OCI-LY3 (cell line): ENCODE measurements at regions not wholly inside any gene's neighbourhood (a gene's known extent, or its start where the extent isn't known, plus 50 kb on each side); places are given as distances from the start of the nearest gene placed in this dataset.

Source experiments
- EZH2phosphoT487 ChIP-seq: fragments of 200-600 bp; shearing (Covaris generic); IDR thresholded peaks from 2 replicates; pipeline ENCODE4 v1.6.1; 2018; ENCODE audit warnings: antibody characterized with exemption, mixed run types, low read depth
- TF ChIP-seq, protein P1 (sequence below): fragments of 200-600, 300-600 bp; sonication (generic); IDR thresholded peaks from 2 replicates; pipeline ENCODE4 v1.5.1; 2014; ENCODE audit warnings: antibody characterized with exemption, low read length, low read depth

DNA sequence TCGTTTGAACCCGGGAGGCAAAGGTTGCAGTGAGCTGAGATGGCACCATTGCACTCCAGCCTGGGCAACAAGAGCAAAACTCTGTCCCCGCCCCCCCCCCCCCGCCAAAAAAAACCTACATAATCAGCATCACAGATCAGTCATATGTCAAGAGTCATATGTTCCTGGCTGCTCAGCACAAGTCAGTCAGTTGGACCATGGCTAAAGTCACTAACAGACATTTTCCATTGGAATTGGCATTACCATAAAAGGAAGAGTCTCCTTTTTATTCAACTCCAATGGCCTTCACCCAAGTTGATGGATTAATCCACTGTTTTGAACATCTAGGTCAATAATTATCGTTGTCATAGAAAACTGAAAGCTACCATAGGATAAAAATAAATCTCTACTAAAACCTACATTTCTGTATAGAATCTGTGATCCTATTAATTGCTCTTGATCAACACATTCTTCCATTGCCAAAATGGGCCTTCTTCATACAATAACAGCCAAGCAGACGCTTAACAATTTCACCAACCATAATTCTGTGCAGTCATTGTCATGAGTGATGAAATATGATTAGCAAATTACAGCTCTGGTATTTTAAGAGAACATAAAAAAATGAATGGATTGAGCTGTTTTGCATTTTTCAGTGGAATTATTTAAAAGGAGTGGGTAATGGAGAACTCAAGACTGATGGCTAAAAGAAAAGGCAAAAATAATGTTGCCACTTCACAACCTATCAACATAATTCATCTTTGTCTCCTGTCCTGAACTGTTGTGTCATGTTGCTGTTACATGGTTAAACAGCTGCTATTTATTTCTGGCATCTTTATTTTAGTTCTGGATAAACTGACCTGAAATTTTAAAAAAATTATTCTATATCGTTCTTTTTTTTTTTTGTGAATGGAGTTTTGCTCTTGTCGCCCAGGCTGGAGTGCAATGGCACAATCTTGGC lies 555.5 kb upstream of the JARID2 start:
- TF ChIP-seq, protein P1, sequence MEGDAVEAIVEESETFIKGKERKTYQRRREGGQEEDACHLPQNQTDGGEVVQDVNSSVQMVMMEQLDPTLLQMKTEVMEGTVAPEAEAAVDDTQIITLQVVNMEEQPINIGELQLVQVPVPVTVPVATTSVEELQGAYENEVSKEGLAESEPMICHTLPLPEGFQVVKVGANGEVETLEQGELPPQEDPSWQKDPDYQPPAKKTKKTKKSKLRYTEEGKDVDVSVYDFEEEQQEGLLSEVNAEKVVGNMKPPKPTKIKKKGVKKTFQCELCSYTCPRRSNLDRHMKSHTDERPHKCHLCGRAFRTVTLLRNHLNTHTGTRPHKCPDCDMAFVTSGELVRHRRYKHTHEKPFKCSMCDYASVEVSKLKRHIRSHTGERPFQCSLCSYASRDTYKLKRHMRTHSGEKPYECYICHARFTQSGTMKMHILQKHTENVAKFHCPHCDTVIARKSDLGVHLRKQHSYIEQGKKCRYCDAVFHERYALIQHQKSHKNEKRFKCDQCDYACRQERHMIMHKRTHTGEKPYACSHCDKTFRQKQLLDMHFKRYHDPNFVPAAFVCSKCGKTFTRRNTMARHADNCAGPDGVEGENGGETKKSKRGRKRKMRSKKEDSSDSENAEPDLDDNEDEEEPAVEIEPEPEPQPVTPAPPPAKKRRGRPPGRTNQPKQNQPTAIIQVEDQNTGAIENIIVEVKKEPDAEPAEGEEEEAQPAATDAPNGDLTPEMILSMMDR: no peak
- no peak for TF ChIP-seq EZH2phosphoT487
